NB4 (cell line): ENCODE measurements at regions not wholly inside any gene's neighbourhood (a gene's known extent, or its start where the extent isn't known, plus 50 kb on each side); places are given as distances from the start of the nearest gene placed in this dataset.

Source experiments
- DNase-seq: peaks from one replicate; pipeline ENCODE4 v3.0.0; 2010; ENCODE audit warnings: low read depth
- H3K4me3 ChIP-seq: one replicate; pipeline ENCODE4 v1.5.1; 2011; ENCODE audit warnings: mild to moderate bottlenecking, low read depth, low read length, moderate library complexity
- MYC ChIP-seq: IDR thresholded peaks from 2 replicates; pipeline ENCODE4 v1.6.1; 2011; ENCODE audit warnings: low read depth, low read length
- POLR2A ChIP-seq: IDR thresholded peaks from 2 replicates; pipeline ENCODE4 v1.6.1; 2011; ENCODE audit warnings: mild to moderate bottlenecking; ENCODE audit not compliant: insufficient read length; ENCODE audit errors: extremely low read depth
- TF ChIP-seq, protein P1 (sequence below): IDR thresholded peaks from one replicate; pipeline ENCODE4 v1.5.1; 2012; ENCODE audit warnings: low read depth, low read length
- TF ChIP-seq, protein P2 (sequence below): IDR thresholded peaks from 2 replicates; pipeline ENCODE4 v1.6.1; 2011; ENCODE audit warnings: low read depth, low read length

DNA sequence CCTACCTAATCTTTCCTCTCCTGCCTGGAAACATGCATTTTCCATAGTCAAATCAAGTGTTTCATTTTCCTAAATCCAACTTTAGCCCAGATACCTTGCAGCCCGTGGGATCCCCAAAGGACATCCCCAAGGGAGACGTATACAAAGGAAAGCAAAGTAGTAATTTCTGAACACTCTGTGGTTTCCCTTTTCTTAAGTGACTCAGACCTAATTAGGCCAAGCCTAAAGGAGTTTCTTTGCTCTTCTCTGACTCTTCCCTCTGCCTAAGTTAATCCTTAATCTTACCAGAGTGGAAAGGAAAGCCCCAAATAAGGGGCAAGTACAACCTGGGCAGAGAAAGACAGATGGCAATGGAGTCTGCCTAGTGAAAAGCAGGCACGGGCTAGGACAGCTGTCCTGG is 250.3 kb downstream of the SPTSSA start:
- TF ChIP-seq, protein P1, sequence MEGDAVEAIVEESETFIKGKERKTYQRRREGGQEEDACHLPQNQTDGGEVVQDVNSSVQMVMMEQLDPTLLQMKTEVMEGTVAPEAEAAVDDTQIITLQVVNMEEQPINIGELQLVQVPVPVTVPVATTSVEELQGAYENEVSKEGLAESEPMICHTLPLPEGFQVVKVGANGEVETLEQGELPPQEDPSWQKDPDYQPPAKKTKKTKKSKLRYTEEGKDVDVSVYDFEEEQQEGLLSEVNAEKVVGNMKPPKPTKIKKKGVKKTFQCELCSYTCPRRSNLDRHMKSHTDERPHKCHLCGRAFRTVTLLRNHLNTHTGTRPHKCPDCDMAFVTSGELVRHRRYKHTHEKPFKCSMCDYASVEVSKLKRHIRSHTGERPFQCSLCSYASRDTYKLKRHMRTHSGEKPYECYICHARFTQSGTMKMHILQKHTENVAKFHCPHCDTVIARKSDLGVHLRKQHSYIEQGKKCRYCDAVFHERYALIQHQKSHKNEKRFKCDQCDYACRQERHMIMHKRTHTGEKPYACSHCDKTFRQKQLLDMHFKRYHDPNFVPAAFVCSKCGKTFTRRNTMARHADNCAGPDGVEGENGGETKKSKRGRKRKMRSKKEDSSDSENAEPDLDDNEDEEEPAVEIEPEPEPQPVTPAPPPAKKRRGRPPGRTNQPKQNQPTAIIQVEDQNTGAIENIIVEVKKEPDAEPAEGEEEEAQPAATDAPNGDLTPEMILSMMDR: no peak
- TF ChIP-seq POLR2A (no peak), MYC (no peak)
- TF ChIP-seq, protein P2, sequence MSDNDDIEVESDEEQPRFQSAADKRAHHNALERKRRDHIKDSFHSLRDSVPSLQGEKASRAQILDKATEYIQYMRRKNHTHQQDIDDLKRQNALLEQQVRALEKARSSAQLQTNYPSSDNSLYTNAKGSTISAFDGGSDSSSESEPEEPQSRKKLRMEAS: no peak
- DNase-seq: no peak
- H3K4me3 ChIP-seq: no peak overlapping the region

DNA sequence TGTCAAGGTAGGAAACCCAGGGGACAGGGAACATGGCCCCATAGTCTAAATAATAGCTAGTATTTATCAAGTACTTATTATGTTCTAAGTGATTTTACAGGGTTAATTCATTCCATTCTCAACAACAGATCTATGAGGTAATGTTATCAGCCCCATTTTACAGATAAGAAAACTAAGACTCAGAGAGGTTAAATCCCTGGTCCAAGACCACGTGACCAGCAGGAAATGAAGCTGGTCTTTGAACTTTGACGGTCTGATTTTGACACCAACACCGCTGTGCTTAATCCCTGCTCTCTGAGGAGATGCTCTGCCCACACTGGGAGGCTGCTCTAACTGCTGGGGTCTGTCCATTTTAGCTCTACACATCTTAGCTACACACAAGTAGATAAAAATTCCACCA is 253.5 kb downstream of the SPTSSA start:
- TF ChIP-seq POLR2A: no peak
- TF ChIP-seq, protein P1: no peak
- no peak for TF ChIP-seq MYC
- TF ChIP-seq, protein P2: no peak

DNA sequence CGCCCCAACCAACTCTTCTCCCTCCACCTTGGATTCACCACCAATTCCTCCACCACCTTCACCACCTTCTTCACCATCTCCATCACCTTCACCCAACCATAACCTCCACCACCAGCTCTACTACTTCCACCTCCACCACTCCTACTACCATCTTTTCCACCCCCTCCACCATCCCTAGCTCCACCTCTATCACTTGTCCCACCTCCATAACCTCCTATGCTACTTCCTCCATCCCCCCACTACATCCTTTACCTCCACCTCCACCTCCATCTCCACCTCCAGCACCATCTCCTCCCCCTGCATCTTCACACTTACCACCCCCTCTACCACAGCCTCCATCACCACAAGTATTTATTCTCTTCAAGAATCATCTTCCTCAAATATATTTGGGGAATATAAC is 254.9 kb upstream of the EGLN3 start:
- no peak overlapping the region for H3K4me3 ChIP-seq
- no peak for DNase-seq
- no peak for TF ChIP-seq MYC
- TF ChIP-seq, protein P2: no peak
- no peak for TF ChIP-seq POLR2A
- TF ChIP-seq, protein P1: no peak

More for the DNA sequence above, 253.5 kb downstream of the SPTSSA start:
- DNase-seq: no peak
- no peak overlapping the region for H3K4me3 ChIP-seq

DNA sequence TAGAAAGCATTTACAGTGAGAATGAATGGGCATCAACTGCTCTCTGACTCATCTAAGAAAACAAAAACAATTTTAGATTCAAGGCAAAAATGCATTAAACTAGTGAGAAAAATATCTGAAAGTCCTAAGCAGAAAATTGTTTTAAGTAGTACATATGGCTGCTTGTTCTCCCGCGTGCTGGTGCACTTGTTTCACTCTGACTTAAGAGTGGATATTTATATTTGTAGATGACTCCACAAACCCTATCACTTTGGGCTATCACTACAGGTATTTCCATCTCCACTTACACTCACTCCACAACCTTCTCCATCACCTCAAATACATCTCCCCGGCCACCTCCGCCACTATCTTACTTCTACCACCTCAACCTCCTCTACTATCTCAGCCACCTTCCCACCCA is 253.9 kb upstream of the EGLN3 start:
- H3K4me3 ChIP-seq: no peak overlapping the region
- TF ChIP-seq, protein P2: no peak
- TF ChIP-seq, protein P1: no peak
- TF ChIP-seq POLR2A (no peak), MYC (no peak)
- DNase-seq: no peak

DNA sequence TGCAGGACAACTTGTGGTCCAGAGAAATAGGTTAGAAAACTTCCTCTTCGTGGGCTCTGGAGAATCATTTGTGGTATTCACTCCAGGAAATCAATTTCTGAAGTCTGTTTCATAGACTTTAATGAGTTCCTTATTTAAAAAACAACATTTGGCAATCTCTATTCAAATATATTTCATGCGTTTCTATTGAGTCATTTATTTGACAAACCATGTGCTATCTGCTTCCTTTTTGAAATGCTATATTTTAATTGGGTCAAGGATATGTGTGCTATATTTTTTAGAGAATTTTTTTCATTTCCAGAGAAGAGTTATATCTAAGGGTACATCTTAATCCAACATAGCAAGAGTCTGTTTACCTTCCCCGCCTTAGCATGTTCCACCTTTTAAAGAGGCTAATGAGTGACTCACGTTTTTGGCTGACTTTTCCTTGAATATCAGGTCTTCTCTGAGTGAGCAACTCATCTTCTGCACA is 252.4 kb upstream of the EGLN3 start:
- H3K4me3 ChIP-seq: no peak overlapping the region
- TF ChIP-seq POLR2A: no peak
- peak; percentile 31 for DNase-seq

DNA sequence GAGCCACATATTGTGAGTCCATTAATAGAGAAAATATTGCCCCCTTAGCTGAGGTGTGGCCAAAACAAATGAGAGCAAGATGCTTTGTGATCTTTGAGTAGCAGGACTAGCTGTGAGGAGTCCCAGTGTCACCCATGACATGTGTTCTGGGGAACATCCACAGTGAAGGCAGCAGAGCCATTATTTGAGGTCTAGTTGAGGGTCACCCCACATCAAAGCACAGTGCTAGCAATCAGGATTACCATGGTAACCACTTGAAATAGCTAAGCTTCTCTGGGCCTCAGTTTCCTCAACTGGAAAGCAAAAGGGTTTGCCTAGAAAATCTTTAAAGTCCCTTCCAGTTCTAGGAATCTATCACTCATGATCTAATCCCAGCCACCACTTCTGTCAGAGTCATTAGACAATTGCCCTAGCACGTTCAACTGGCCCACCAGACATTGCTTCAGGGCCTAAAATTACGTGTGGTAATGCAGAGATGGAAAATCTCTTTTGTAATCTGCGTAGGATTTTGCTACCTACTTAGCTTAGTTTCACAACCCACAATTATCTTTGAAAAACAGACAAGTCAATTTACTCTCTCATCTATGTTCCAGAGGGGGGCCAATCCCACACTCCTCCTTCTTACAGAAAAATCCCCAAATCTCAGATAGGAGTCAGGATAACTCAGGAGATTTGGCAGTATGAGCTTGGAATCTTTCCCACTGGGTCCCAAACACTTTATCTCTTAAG is 251.2 kb upstream of the EGLN3 start:
- H3K4me3 ChIP-seq: no peak overlapping the region
- no peak for DNase-seq
- TF ChIP-seq, protein P1: no peak
- TF ChIP-seq POLR2A (no peak), MYC (no peak)
- TF ChIP-seq, protein P2: no peak
